OCI-LY1 (cell line): ENCODE measurements at regions not wholly inside any gene's neighbourhood (a gene's known extent, or its start where the extent isn't known, plus 50 kb on each side); places are given as distances from the start of the nearest gene placed in this dataset.

Experiments
- H2AFZ ChIP-seq: fragments of 200-600 bp; sonication (generic), shearing (Covaris generic); 2 replicates; pipeline ENCODE4 v1.6.0; 2014; ENCODE audit warnings: antibody characterized with exemption, mild to moderate bottlenecking, low read length
- H3F3A ChIP-seq: fragments of 200-600 bp; sonication (generic), shearing (Covaris generic); 2 replicates; pipeline ENCODE4 v1.6.0; 2014; ENCODE audit warnings: mild to moderate bottlenecking, antibody characterized with exemption, low read length, moderate library complexity; ENCODE audit not compliant: insufficient read depth
- H3K27ac ChIP-seq: fragments of 200-600 bp; sonication (generic); 2 replicates; pipeline ENCODE4 v1.5.1; 2014; ENCODE audit warnings: low read length, mixed run types, mild to moderate bottlenecking, low read depth; ENCODE audit not compliant: poor library complexity, severe bottlenecking
- H3K27me3 ChIP-seq: fragments of 200-600 bp; sonication (generic); 2 replicates; pipeline ENCODE4 v1.6.0; 2014; ENCODE audit warnings: antibody characterized with exemption, mild to moderate bottlenecking, low read length, moderate library complexity; ENCODE audit not compliant: insufficient read depth
- H3K36me3 ChIP-seq: fragments of 200-600 bp; sonication (generic); 2 replicates; pipeline ENCODE4 v1.6.1; 2014; ENCODE audit warnings: mild to moderate bottlenecking, antibody characterized with exemption, low read length, moderate library complexity, mixed read lengths; ENCODE audit not compliant: insufficient read depth
- H3K4me1 ChIP-seq: fragments of 200-600 bp; sonication (generic); 2 replicates; pipeline ENCODE4 v1.5.1; 2014; ENCODE audit warnings: mild to moderate bottlenecking, low read length, moderate library complexity; ENCODE audit not compliant: insufficient read depth, severe bottlenecking
- H3K4me2 ChIP-seq: fragments of 200-600 bp; sonication (generic), shearing (Covaris generic); 2 replicates; pipeline ENCODE4 v1.6.1; 2014; ENCODE audit warnings: low read length
- H3K4me3 ChIP-seq: fragments of 200-600 bp; sonication (generic); 2 replicates; pipeline ENCODE4 v1.5.1; 2014; ENCODE audit warnings: low read length, low read depth, mild to moderate bottlenecking, mixed read lengths; ENCODE audit not compliant: poor library complexity, severe bottlenecking
- H3K79me2 ChIP-seq: fragments of 200-600 bp; shearing (Covaris generic); 2 replicates; pipeline ENCODE4 v1.6.1; 2016; ENCODE audit warnings: mixed run types, low read length, mixed read lengths; ENCODE audit not compliant: insufficient read depth
- H3K9ac ChIP-seq: fragments of 200-600 bp; sonication (generic), shearing (Covaris generic); 2 replicates; pipeline ENCODE4 v1.6.1; 2014; ENCODE audit warnings: mild to moderate bottlenecking, low read length, mixed read lengths
- H3K9me2 ChIP-seq: fragments of 200-600 bp; sonication (generic), shearing (Covaris generic); 2 replicates; pipeline ENCODE4 v1.6.1; 2014; ENCODE audit warnings: low read depth, mild to moderate bottlenecking, low read length, mixed read lengths
- H3K9me3 ChIP-seq: fragments of 200-600 bp; shearing (Covaris generic); 2 replicates; pipeline ENCODE4 v1.6.1; 2014; ENCODE audit warnings: low read length, mixed read lengths
- H4K20me1 ChIP-seq: fragments of 200-600 bp; sonication (generic), shearing (Covaris generic); 2 replicates; pipeline ENCODE4 v1.6.0; 2016; ENCODE audit warnings: mild to moderate bottlenecking, low read length; ENCODE audit not compliant: insufficient read depth
- CTCF ChIP-seq: fragments of 200-600 bp; sonication (generic), shearing (Covaris generic); IDR thresholded peaks from 2 replicates; pipeline ENCODE4 v1.5.1; 2017; ENCODE audit warnings: mild to moderate bottlenecking, antibody characterized with exemption, low read length, moderate library complexity, mixed read lengths
- EZH2 ChIP-seq: fragments of 200-600 bp; sonication (generic), shearing (Covaris generic); IDR thresholded peaks from 2 replicates; pipeline ENCODE4 v1.8.0; 2017; ENCODE audit warnings: borderline replicate concordance, mixed run types, mild to moderate bottlenecking, antibody characterized with exemption, low read length, moderate library complexity, mixed read lengths

- H3K27me3 ChIP-seq: no peaks in the 10 kb centered on the region
- no peaks in the 10 kb centered on the region for H3K36me3 ChIP-seq
- H3K4me1 ChIP-seq: no peaks in the 10 kb centered on the region
- H4K20me1 ChIP-seq: no peaks in the 10 kb centered on the region
- no peak overlapping the region for H3K4me2 ChIP-seq
- no peaks in the 10 kb centered on the region for H3K9me2 ChIP-seq
- no peaks in the 10 kb centered on the region for H3F3A ChIP-seq
- no peaks in the 10 kb centered on the region for H3K9me3 ChIP-seq
- H2AFZ ChIP-seq: no peak overlapping the region
- H3K27ac ChIP-seq: no peak overlapping the region
- no peak for TF ChIP-seq EZH2
- no peak for TF ChIP-seq CTCF
- H3K79me2 ChIP-seq: no peaks in the 10 kb centered on the region
- no peak overlapping the region for H3K9ac ChIP-seq
- no peak overlapping the region for H3K4me3 ChIP-seq
Measured at GRCh38 chr6:156068881-156069280, 613.2 kb upstream of the NOX3 start.

GRCh38 chr6:156065849-156066248 is 610.2 kb upstream of the NOX3 start:
- no peaks in the 10 kb centered on the region for H3K9me2 ChIP-seq
- no peaks in the 10 kb centered on the region for H3K27me3 ChIP-seq
- no peaks in the 10 kb centered on the region for H3F3A ChIP-seq
- no peaks in the 10 kb centered on the region for H3K79me2 ChIP-seq
- no peaks in the 10 kb centered on the region for H4K20me1 ChIP-seq
- H3K9me3 ChIP-seq: no peaks in the 10 kb centered on the region
- H2AFZ ChIP-seq: no peak overlapping the region
- H3K4me2 ChIP-seq: no peak overlapping the region
- no peaks in the 10 kb centered on the region for H3K36me3 ChIP-seq
- no peak for TF ChIP-seq CTCF
- no peak for TF ChIP-seq EZH2
- H3K27ac ChIP-seq: no peak overlapping the region
- no peak overlapping the region for H3K9ac ChIP-seq
- no peaks in the 10 kb centered on the region for H3K4me1 ChIP-seq
- no peak overlapping the region for H3K4me3 ChIP-seq

GRCh38 chr6:156062091-156062563 is 606.5 kb upstream of the NOX3 start:
- no peaks in the 10 kb centered on the region for H3K9me3 ChIP-seq
- H4K20me1 ChIP-seq: no peaks in the 10 kb centered on the region
- no peak overlapping the region for H3K4me2 ChIP-seq
- no peaks in the 10 kb centered on the region for H3F3A ChIP-seq
- H3K9ac ChIP-seq: no peak overlapping the region
- H3K79me2 ChIP-seq: no peaks in the 10 kb centered on the region
- H3K4me1 ChIP-seq: no peaks in the 10 kb centered on the region
- TF ChIP-seq CTCF (no peak), EZH2 (no peak)
- H3K36me3 ChIP-seq: no peaks in the 10 kb centered on the region
- H3K4me3 ChIP-seq: no peak overlapping the region
- H3K27me3 ChIP-seq: no peaks in the 10 kb centered on the region
- no peak overlapping the region for H3K27ac ChIP-seq
- no peak overlapping the region for H2AFZ ChIP-seq
- no peaks in the 10 kb centered on the region for H3K9me2 ChIP-seq
